ENCODE measurements at regions not wholly inside any gene's neighbourhood (a gene's known extent, or its start where the extent isn't known, plus 50 kb on each side); places are given as distances from the start of the nearest gene placed in this dataset.
"Not testable (repeated sequence)": the region's sequence is repeated elsewhere in the genome, so short reads cannot be mapped to it uniquely, and the experiment has no call there.

DNA sequence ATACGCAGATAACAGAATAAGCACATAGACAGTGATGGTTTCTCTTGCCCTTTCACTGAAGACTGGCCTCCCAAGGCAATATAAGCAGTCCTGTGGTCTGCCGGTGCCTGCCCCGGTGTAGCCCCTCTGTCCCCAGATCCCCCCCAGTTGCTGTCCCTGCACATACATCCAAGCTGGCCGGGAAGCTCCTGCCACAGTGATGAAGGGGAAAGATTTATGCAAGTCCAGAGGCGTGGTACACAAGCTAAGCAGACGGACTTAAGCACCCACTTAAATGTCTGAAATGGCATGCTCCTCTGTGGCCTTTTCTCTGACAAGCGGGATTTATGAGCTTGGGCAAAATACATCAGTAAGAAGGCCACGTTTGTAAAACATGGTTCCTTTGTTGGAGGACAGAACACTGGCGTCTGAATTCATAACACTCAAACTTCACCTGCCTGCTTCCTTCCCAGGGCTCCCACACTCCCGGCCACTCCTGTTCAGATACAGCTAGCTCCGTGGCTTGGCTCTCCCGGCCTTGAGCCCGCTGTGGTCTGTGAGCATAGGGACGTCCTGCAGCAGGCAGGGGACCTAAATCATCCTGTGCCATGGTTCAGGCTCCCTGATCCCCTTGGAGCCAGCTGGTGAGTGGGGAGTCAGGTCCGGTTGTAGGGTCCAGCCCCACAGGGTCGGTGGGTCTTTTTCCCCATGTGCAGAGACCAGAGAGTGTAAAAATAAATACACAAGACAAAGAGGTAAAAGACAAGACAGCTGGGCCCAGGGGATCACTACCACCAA lies 61.7 kb upstream of the PPP2R2D start:
- Histone ChIP-seq H3K4me1 (ENCODE audit: control insufficient read depth, insufficient read depth, low read length) (no peaks in the 10 kb centered on the region), H3K36me3 (ENCODE audit: control insufficient read depth, insufficient read depth, low read length, severe bottlenecking) (no peaks in the 10 kb centered on the region), H3K9me3 (ENCODE audit: control insufficient read depth, low read length) (no peaks in the 10 kb centered on the region), H3K27me3 (replicated peaks; ENCODE audit: control insufficient read depth, insufficient read depth, low read length) (peaks cover 11% of the 10 kb centered on the region), H3K4me3 (ENCODE audit: low read length) (no peak overlapping the region), H3K9ac (ENCODE audit: low read length) (no peak overlapping the region)
- no peak for DNase-seq (ENCODE audit: low read depth)

DNA sequence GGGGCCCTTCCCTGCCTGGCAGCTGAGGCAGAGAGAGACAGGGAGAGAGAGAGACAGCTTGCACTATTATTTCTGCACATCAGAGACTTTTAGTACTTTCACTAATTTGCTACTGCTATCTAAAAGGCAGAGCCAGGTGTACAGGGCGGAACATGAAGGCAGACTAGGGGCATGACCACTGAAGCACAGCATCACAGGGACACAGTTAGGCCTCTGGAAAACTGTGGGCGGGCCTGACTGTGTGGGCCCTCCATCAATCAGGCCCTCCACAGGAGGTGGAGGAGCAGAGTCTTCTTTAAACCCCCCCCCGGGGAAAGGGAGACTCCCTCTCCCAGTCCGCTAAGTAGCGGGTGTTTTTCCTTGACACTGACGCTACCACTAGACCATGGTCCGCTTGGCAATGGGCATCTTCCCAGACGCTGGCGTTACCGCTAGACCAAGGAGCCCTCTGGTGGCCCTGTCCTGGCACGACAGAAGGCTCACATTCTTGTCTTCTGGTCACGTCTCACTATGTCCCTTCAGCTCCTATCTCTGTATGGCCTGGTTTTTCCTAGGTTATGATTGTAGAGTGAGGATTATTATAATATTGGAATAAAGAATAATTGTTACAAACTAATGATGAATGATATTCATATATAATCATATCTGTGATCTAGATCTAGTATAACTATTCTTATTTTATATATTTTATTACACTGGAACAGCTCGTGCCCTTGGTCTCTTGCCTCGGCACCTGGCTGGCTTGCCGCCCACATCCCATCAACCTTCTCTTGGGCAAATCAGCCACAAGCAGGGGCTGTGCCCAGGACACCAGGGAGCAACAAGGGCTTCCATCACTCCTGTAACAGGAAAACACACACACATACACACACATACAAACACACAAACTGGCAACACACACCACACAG lies 60.7 kb upstream of the PPP2R2D start:
- not testable (repeated sequence) for H3K9me3 ChIP-seq (ENCODE audit: control insufficient read depth, low read length); H3K9ac ChIP-seq (ENCODE audit: low read length); DNase-seq (ENCODE audit: low read depth); H3K36me3 ChIP-seq (ENCODE audit: control insufficient read depth, insufficient read depth, low read length, severe bottlenecking); H3K4me3 ChIP-seq (ENCODE audit: low read length); H3K4me1 ChIP-seq (ENCODE audit: control insufficient read depth, insufficient read depth, low read length)
- peaks cover 16% of the 10 kb centered on the region for H3K27me3 ChIP-seq (replicated peaks; ENCODE audit: control insufficient read depth, insufficient read depth, low read length)

DNA sequence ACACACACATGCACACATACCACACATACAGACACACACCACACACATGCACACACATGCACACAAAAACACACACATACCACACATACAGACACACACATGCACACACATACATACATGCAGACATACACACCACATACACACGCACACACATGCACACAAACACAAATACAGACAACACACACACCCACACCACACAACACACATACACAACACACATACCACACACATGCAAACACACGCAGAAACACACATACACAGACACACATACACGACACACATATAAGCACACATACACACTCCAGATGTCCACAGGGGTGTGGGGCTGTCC lies 60.1 kb upstream of the PPP2R2D start:
- Histone ChIP-seq H3K27me3 (replicated peaks; ENCODE audit: control insufficient read depth, insufficient read depth, low read length) (peaks cover 20% of the 10 kb centered on the region), H3K4me1 (ENCODE audit: control insufficient read depth, insufficient read depth, low read length) (no peaks in the 10 kb centered on the region), H3K9ac (ENCODE audit: low read length) (no peak overlapping the region), H3K9me3 (ENCODE audit: control insufficient read depth, low read length) (no peaks in the 10 kb centered on the region), H3K36me3 (ENCODE audit: control insufficient read depth, insufficient read depth, low read length, severe bottlenecking) (no peaks in the 10 kb centered on the region), H3K4me3 (ENCODE audit: low read length) (no peak overlapping the region)
- DNase-seq (ENCODE audit: low read depth) = no peak

DNA sequence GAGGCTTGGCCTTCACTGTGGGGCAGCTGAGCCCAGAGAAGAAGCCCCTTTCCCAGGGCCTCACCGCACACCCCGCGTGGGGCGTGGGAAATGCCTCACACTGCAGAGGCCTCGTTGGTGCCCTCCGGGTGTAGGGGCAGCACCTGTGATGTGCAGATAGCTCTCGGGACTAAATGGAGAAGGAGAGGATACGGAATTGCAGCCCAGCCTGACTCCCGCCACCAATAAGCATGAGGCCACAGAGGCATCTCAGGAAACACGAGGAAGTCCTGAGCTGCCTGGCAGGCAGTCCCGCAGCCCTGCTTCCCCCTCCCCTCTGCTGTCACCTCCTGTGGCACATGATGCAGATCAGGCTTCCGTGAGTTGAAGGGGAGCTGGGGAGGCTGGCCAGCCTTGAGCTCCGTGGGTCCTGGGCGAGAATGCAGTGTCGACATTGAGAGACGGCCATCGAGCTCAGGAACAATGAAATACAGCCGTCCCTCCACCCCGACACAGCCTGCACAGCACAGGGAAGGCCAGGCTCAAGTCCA lies 59.6 kb upstream of the PPP2R2D start:
- peaks cover 22% of the 10 kb centered on the region for H3K27me3 ChIP-seq (replicated peaks; ENCODE audit: control insufficient read depth, insufficient read depth, low read length)
- no peaks in the 10 kb centered on the region for H3K4me1 ChIP-seq (ENCODE audit: control insufficient read depth, insufficient read depth, low read length)
- H3K36me3 ChIP-seq (ENCODE audit: control insufficient read depth, insufficient read depth, low read length, severe bottlenecking) = no peaks in the 10 kb centered on the region
- no peak overlapping the region for H3K9ac ChIP-seq (ENCODE audit: low read length)
- DNase-seq (ENCODE audit: low read depth) = no peak
- no peaks in the 10 kb centered on the region for H3K9me3 ChIP-seq (ENCODE audit: control insufficient read depth, low read length)
- H3K4me3 ChIP-seq (ENCODE audit: low read length) = no peak overlapping the region

DNA sequence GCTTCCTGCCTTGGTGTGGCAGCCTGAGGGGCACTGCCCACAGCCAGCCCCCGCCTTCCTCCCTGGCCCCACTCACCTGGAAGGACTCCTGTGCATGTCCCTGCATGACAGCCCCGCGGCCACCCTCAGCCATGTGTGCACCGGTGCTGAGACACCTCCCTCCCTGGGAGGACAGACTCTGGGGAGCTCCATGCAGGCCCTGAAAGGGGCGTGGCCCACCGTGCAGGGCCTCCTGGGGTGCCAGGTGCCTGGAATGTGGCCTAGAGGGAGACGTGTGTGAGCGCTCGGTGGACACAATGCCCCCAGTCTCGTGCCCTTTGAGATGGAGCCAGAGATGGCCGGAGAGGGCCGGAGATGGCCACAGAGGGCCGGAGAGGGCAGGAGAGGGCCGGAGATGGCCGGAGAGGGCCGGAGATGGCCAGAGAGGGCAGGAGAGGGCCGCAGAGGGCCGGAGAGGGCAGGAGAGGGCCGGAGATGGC lies 59.1 kb upstream of the PPP2R2D start:
- DNase-seq (ENCODE audit: low read depth) = no peak
- H3K36me3 ChIP-seq (ENCODE audit: control insufficient read depth, insufficient read depth, low read length, severe bottlenecking) = no peaks in the 10 kb centered on the region
- H3K9me3 ChIP-seq (ENCODE audit: control insufficient read depth, low read length) = no peaks in the 10 kb centered on the region
- H3K4me3 ChIP-seq (ENCODE audit: low read length) = no peak overlapping the region
- peaks cover 22% of the 10 kb centered on the region for H3K27me3 ChIP-seq (replicated peaks; ENCODE audit: control insufficient read depth, insufficient read depth, low read length)
- H3K9ac ChIP-seq (ENCODE audit: low read length) = no peak overlapping the region
- no peaks in the 10 kb centered on the region for H3K4me1 ChIP-seq (ENCODE audit: control insufficient read depth, insufficient read depth, low read length)

DNA sequence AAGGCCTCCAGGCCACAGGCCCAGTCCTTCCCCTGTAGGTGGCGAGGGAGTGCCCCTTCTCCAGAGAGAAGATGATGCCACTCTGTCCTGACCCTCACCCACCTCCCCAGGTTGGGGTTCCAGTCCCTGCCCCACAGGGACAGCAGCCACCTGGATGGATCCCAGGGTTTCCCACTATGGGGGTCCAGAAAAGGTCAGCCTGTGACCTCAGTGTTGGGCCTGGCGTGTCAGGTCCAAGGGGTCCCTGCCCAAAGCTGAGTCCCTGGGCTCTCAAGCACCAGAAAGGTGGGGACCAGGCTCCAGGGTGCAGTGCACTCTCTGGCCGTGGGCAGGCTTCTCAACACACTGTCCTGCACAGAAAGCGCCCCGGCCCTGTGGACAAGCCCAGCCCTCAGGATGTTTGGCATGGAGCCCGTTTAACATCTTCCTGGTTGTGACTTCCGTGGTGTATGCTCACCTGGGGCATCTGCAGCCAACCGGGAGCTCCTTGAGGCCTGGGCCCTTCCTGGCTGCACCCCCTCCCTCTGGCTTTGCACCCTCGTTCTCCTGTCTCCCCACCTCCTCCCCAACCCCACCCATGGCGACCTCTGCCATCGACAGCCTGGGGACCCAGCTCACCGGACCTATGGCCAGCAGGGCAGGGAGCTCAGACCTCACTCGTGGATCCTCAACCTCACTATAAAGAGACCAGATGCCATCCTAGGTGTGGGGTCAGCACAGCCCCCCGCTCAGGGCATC lies 58.3 kb upstream of the PPP2R2D start:
- H3K36me3 ChIP-seq (ENCODE audit: control insufficient read depth, insufficient read depth, low read length, severe bottlenecking) = no peaks in the 10 kb centered on the region
- H3K4me1 ChIP-seq (ENCODE audit: control insufficient read depth, insufficient read depth, low read length) = no peaks in the 10 kb centered on the region
- no peak overlapping the region for H3K4me3 ChIP-seq (ENCODE audit: low read length)
- no peaks in the 10 kb centered on the region for H3K9me3 ChIP-seq (ENCODE audit: control insufficient read depth, low read length)
- no peak overlapping the region for H3K9ac ChIP-seq (ENCODE audit: low read length)
- no peak for DNase-seq (ENCODE audit: low read depth)
- H3K27me3 ChIP-seq (replicated peaks; ENCODE audit: control insufficient read depth, insufficient read depth, low read length) = peaks cover 22% of the 10 kb centered on the region

DNA sequence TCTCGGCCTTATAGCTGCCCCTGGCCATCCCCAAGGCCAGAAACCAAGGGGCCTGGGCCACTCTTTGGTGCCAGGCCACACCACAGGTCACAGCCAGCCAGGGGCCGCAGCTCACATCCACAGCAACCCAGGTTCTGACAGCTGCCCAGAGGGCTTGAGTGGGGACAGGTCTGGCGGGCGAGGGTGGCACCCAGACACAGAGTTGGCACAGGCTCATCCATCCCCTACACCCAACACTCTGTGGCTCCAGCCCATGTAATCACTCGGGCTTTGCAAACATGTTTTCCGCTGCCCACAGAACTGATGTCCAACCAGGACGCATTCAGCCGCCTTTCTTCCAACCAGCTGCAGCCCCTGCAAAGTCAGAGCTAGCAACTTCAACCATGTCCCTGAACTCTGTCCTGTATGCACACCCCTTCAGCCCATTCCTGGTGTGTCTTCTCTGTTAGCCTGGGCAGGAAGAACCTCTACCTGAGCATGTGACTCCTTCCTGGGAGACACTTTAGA lies 57.7 kb upstream of the PPP2R2D start:
- DNase-seq (ENCODE audit: low read depth) = no peak

DNA sequence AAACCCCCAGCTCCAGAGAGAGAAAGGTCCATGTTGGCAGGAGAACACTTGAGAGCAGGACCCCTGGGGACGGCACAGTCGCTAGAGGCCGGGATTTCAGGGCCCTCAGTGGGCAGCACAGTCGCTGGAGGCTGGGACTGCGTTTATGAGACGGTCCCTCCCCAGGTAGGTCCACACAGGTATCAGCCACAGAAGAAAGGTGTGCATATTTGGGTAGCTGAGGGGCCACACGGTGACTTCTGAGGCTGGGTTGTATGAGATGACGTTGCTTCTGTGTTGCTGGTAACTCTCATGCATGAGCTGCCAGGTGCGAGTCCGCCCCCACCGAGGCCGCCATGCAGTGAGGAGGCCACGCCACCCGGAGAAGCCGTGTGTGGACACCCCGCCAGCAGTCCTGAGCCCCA lies 56.9 kb upstream of the PPP2R2D start:
- no peak for DNase-seq (ENCODE audit: low read depth)
- H3K36me3 ChIP-seq (ENCODE audit: control insufficient read depth, insufficient read depth, low read length, severe bottlenecking) = no peaks in the 10 kb centered on the region
- no peak overlapping the region for H3K9ac ChIP-seq (ENCODE audit: low read length)
- no peaks in the 10 kb centered on the region for H3K9me3 ChIP-seq (ENCODE audit: control insufficient read depth, low read length)
- no peaks in the 10 kb centered on the region for H3K4me1 ChIP-seq (ENCODE audit: control insufficient read depth, insufficient read depth, low read length)
- H3K4me3 ChIP-seq (ENCODE audit: low read length) = no peak overlapping the region
- H3K27me3 ChIP-seq (replicated peaks; ENCODE audit: control insufficient read depth, insufficient read depth, low read length) = peaks cover 22% of the 10 kb centered on the region

More for the DNA sequence above, 57.7 kb upstream of the PPP2R2D start:
- Histone ChIP-seq H3K4me1 (ENCODE audit: control insufficient read depth, insufficient read depth, low read length) (no peaks in the 10 kb centered on the region), H3K9ac (ENCODE audit: low read length) (no peak overlapping the region), H3K4me3 (ENCODE audit: low read length) (no peak overlapping the region), H3K36me3 (ENCODE audit: control insufficient read depth, insufficient read depth, low read length, severe bottlenecking) (no peaks in the 10 kb centered on the region), H3K27me3 (replicated peaks; ENCODE audit: control insufficient read depth, insufficient read depth, low read length) (peaks cover 22% of the 10 kb centered on the region), H3K9me3 (ENCODE audit: control insufficient read depth, low read length) (no peaks in the 10 kb centered on the region)

DNA sequence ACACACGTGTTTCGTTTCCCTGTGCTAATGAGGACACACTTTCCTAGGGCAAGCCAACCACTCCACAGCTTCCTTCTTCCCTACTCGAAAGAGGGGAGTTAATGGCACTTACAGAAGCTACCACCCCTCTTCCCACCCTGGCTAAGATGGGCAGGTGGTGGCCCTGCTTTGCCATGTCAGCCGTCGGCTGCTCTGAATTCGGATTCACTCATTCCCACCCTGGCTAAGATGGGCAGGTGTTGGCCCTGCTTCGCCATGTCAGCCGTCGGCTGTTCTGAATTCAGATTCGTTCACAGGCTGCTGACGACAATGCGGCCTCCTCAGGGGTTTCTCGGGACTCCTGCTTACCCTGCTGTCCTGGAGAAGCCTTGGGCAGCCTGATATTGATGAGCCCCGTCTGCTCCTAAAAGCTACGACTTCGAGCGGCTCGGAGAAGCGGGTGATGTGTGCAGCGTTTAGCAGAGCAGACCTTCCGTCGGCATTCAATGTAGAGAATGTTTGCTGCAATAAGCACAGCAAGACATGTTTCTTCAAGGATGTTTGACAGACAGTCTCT lies 56.2 kb upstream of the PPP2R2D start:
- no peak overlapping the region for H3K9ac ChIP-seq (ENCODE audit: low read length)
- no peaks in the 10 kb centered on the region for H3K9me3 ChIP-seq (ENCODE audit: control insufficient read depth, low read length)
- H3K4me1 ChIP-seq (ENCODE audit: control insufficient read depth, insufficient read depth, low read length) = no peaks in the 10 kb centered on the region
- no peak for DNase-seq (ENCODE audit: low read depth)
- no peaks in the 10 kb centered on the region for H3K36me3 ChIP-seq (ENCODE audit: control insufficient read depth, insufficient read depth, low read length, severe bottlenecking)
- peaks cover 17% of the 10 kb centered on the region for H3K27me3 ChIP-seq (replicated peaks; ENCODE audit: control insufficient read depth, insufficient read depth, low read length)
- H3K4me3 ChIP-seq (ENCODE audit: low read length) = no peak overlapping the region

DNA sequence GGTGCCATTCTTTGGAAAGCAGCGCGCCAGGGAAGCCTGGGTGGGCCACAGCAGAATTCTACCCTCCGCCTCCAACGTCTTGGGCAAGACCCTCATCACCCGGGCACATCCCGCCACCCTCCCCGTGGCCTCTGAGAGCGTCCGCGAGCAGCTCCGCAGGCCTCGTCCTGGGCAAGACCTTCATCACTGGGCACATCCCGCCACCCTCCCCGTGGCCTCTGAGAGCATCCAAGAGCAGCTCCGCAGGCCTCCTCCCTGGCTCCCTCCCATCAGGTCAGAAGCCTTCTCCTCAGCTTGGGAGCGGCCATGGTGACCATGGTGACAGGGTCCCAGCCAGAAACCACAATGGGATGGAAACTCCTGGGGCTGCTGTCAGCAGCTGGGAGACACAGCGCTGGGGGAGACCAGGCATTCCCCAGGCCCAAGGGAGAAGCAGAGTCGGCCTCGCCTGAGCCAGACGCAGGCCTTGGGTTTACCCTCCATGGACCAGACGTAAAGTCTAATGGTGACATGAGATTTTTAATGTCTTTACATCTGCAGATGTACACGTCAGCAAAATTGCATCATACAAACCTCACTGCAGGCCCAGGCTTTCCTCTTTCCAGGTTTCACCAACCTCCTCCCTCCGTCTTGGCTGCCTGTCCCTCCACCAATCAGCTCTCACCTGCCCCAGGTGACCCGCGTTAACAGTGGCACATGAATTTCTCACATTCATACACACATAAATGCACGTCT lies 55.1 kb upstream of the PPP2R2D start:
- H3K9me3 ChIP-seq (ENCODE audit: control insufficient read depth, low read length) = no peaks in the 10 kb centered on the region
- peaks cover 17% of the 10 kb centered on the region for H3K27me3 ChIP-seq (replicated peaks; ENCODE audit: control insufficient read depth, insufficient read depth, low read length)
- no peak overlapping the region for H3K9ac ChIP-seq (ENCODE audit: low read length)
- no peaks in the 10 kb centered on the region for H3K36me3 ChIP-seq (ENCODE audit: control insufficient read depth, insufficient read depth, low read length, severe bottlenecking)
- no peak overlapping the region for H3K4me3 ChIP-seq (ENCODE audit: low read length)
- no peaks in the 10 kb centered on the region for H3K4me1 ChIP-seq (ENCODE audit: control insufficient read depth, insufficient read depth, low read length)
- DNase-seq (ENCODE audit: low read depth) = no peak

All from adipocyte (in vitro differentiated cells).